HL-60 (cell line): ENCODE measurements at regions not wholly inside any gene's neighbourhood (a gene's known extent, or its start where the extent isn't known, plus 50 kb on each side); places are given as distances from the start of the nearest gene placed in this dataset.

ENCODE experiments used
- CTCF ChIP-seq: IDR thresholded peaks from one replicate; pipeline ENCODE4 v1.5.1; 2011; ENCODE audit warnings: low read length, control low read depth, inconsistent platforms; ENCODE audit not compliant: insufficient read depth
- SPI1 ChIP-seq: IDR thresholded peaks from 2 replicates; pipeline ENCODE4 v1.6.1; 2012; ENCODE audit warnings: low read depth, mild to moderate bottlenecking, borderline replicate concordance

DNA sequence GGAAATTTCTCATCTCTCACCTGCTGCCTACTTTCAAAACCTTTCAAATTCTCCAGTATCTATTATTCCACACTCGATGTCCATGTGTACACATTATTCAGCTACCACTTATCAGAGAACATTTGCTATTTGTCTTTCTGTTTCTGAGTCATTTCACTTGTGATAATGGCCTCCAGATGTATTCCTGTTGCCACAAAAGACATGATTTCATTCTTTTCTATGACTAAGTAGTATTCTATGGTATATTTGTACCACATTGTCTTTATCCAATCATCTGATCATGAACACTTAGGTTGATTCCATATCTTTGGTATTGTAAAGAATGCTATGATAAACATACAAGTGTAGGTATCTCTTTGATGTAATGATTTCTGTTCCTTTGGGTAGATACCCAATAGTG lies 310.1 kb upstream of the SPOCK3 start:
- TF ChIP-seq CTCF (no peak), SPI1 (no peak)
